ENCODE measurements at regions not wholly inside any gene's neighbourhood (a gene's known extent, or its start where the extent isn't known, plus 50 kb on each side); places are given as distances from the start of the nearest gene placed in this dataset.
"Not testable (repeated sequence)": the region's sequence is repeated elsewhere in the genome, so short reads cannot be mapped to it uniquely, and the experiment has no call there.

DNA sequence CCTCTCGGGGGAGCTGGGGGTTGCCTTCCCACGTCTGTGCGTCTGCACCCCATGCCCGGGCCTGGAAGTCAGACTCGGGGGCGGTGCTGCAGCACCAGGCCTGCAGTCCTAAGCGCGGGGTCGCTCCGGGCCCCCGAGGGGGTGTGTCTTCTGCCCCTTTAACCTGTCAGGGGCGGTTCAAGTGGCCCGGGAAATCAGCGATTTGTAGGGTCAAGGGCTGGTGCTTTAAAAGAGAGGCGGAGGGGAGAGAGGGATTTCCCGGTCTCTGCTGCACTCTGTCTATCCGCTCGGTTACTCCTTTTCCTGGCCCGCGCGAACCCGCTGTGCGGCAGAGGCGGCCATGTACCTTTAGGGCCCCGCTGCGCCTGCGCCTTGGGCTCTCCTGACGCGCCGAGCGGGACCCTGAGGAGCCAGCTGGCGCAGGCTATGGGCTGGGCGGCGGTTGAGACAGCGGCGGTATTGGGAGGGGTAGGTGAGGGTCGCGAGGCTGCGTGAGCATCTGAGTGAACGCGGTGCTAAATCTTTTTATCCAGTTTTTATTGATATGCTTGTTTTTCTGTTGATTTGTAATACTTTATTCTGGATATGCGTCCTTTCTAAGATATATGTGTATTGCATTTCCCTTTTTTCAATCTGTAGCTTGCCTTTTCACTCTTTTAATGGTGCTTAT, 243.5 kb upstream of the NOTCH2NLA start:
- TF ChIP-seq CTCF (IDR thresholded peaks at IDR 0.05) (peak in 2 of 7 experiments; percentile 9 to 24), POLR2A (IDR thresholded peaks at IDR 0.05) (peak in 1 of 3 donors; percentile 17)
- H3K4me1 ChIP-seq; H3K9me3 ChIP-seq; H3K36me3 ChIP-seq (replicated peaks in 1 of 2; ENCODE audit: insufficient read depth in 1 of 2, low read depth in 2 of 2); H3K27me3 ChIP-seq; intact Hi-C loops (cut with DNase I): not testable (repeated sequence)
- DNase-seq (peak; percentile 75 to 88 (median 81)), ATAC-seq (peak; percentile 91)
- peak overlapping the region in 3 of 4 donors; percentile 39 to 50 (median 44) for H3K27ac ChIP-seq
- H3K4me3 ChIP-seq = peak overlapping the region in 1 of 2 donors; percentile 22
- 0 to 1% methylated on average over 24 to 35 of the region's 42 CpGs for WGBS, 2 donors

- H3K36me3 ChIP-seq (replicated peaks in 1 of 2; ENCODE audit: insufficient read depth in 1 of 2, low read depth in 2 of 2); H3K27me3 ChIP-seq; H3K4me3 ChIP-seq; intact Hi-C loops (cut with DNase I); H3K27ac ChIP-seq; H3K9me3 ChIP-seq; DNase-seq; H3K4me1 ChIP-seq; ATAC-seq: not testable (repeated sequence)
- WGBS, 2 donors = no CpG with 5 or more reads among the region's 2 CpGs
Measured at GRCh38 chr1:146459939-146460338, 231.1 kb upstream of the NOTCH2NLA start.

GRCh38 chr1:146459308-146459707, 230.5 kb upstream of the NOTCH2NLA start:
- DNase-seq; H3K4me3 ChIP-seq; H3K4me1 ChIP-seq; H3K9me3 ChIP-seq; ATAC-seq; H3K27ac ChIP-seq; H3K27me3 ChIP-seq; H3K36me3 ChIP-seq (replicated peaks in 1 of 2; ENCODE audit: insufficient read depth in 1 of 2, low read depth in 2 of 2); intact Hi-C loops (cut with DNase I): not testable (repeated sequence)
- 87 to 100% methylated on average over 1 to 4 of the region's 5 CpGs for WGBS, 2 donors

DNA sequence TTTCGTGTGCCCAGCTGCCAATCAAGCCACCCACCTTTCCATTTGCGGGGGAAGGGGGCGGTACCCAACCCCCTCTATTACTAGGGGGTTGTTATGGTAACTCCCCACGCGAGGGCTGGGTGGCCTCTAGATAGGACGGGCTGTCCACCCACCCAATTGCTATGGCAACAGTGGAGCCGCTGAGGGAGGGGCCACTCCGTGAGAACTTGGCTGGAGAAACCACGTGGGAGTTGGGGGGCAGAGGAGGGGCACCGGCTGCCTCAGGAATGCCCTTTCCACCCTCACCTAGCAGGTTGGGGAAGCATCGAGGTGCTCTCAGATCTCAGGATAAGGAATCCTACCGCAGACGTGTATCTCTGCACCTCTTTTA, 220.0 kb upstream of the NOTCH2NLA start:
- H3K4me3 ChIP-seq; H3K27me3 ChIP-seq; H3K27ac ChIP-seq; DNase-seq; intact Hi-C loops (cut with DNase I); H3K36me3 ChIP-seq (replicated peaks in 1 of 2; ENCODE audit: insufficient read depth in 1 of 2, low read depth in 2 of 2); ATAC-seq; H3K9me3 ChIP-seq; H3K4me1 ChIP-seq: not testable (repeated sequence)
- 0% methylated on average over 1 to 3 of the region's 13 CpGs for WGBS, 2 donors

DNA sequence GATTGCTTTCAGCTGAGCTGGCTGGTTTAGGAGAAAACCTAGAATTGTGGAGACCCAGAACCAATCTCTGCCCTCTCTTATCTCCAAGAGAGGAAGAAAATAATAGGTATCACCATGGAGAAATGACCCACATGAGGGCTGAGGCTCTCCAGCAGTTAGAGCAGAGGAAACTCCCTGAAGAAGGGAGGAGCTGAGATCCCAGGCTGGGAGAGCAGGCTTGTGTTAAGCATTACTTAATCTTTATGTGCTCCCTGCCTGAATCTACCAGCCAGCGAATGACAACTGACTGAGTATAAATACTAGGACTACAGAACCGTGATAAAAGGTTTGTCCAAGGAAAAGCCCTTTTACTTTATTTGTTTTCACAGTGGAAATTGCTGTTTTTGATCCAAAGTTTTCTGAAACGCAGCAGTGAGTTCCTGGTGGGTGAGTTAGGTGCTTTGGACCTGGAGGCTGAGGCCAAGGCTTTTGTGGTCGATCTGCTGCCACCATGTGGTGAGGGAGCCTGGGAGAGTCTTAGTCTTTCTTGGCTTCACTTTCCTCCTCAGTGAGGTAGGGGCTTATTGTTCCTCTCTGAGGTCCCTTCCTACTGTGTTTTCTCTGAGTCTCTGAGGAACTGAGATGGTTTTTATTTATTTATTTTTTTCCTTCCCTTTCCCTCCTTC, 219.5 kb upstream of the NOTCH2NLA start:
- peak; percentile 54 to 68 (median 62) for DNase-seq
- not testable (repeated sequence) for H3K27ac ChIP-seq

DNA sequence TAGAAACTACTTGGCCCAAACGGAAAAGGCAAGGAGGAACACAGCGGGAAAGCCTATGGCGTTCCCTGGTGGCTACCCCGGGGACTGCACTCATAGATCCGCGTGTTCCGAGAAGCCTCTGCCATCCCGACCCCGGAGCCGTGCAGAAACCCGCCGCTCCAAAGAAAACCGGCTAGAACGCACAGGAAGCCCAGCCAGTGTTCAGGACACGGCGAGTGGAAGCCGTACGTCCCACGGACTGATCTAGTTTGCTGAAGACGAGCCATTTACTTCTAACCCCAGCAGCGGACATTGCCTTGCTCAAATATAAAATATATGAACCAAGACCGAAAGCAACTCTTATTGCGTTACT, 215.0 kb upstream of the NOTCH2NLA start:
- H3K4me1 ChIP-seq; intact Hi-C loops (cut with DNase I); H3K27ac ChIP-seq; H3K36me3 ChIP-seq (replicated peaks in 1 of 2; ENCODE audit: insufficient read depth in 1 of 2, low read depth in 2 of 2); ATAC-seq; H3K9me3 ChIP-seq; H3K27me3 ChIP-seq; H3K4me3 ChIP-seq: not testable (repeated sequence)
- peak in 3 of 4 donors; percentile 5 to 18 (median 7) for DNase-seq
- WGBS, 2 donors = 0% methylated on average over 12 to 20 of the region's 23 CpGs

More for the DNA sequence above, 219.5 kb upstream of the NOTCH2NLA start:
- intact Hi-C loops (cut with DNase I); H3K36me3 ChIP-seq (replicated peaks in 1 of 2; ENCODE audit: insufficient read depth in 1 of 2, low read depth in 2 of 2); H3K4me3 ChIP-seq; H3K27me3 ChIP-seq; ATAC-seq; H3K4me1 ChIP-seq; H3K9me3 ChIP-seq: not testable (repeated sequence)
- WGBS, 2 donors = 8 to 26% methylated on average over 3 to 4 of the region's 4 CpGs
- peak in 2 of 7 experiments; percentile 13 to 29 for TF ChIP-seq CTCF (IDR thresholded peaks at IDR 0.05)

GRCh38 chr1:146443088-146443870, 214.5 kb upstream of the NOTCH2NLA start:
- H3K27me3 ChIP-seq; H3K36me3 ChIP-seq (replicated peaks in 1 of 2; ENCODE audit: insufficient read depth in 1 of 2, low read depth in 2 of 2); DNase-seq; ATAC-seq; H3K9me3 ChIP-seq; H3K4me3 ChIP-seq; H3K4me1 ChIP-seq; H3K27ac ChIP-seq; intact Hi-C loops (cut with DNase I): not testable (repeated sequence)
- WGBS, 2 donors = 81 to 82% methylated on average over 8 to 15 of the region's 29 CpGs

DNA sequence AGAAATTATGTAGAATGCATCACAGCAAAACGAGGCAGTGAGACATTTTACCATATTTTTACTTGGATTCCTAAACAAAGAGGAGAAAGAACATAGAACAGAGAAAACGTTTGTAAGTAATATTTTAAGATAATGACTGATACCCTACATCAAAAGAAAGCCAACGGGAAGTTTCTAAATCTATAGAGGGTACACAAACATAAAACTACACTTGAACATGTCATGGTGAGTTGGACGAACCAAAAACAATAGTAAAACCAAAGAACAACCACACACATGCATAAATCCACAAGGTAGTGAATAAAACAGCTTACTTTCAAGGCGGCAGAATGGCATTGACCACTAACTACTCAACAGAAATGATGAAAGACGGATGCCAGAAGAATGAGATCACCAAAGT, 209.7 kb upstream of the NOTCH2NLA start:
- intact Hi-C loops (cut with DNase I); DNase-seq; H3K36me3 ChIP-seq (replicated peaks in 1 of 2; ENCODE audit: insufficient read depth in 1 of 2, low read depth in 2 of 2); H3K27ac ChIP-seq; H3K27me3 ChIP-seq; H3K4me1 ChIP-seq; H3K9me3 ChIP-seq; ATAC-seq; H3K4me3 ChIP-seq: not testable (repeated sequence)
- WGBS, 2 donors = 31% methylated on average over 2 of the region's 6 CpGs; no CpG with 5 or more reads in 1 of the 2 donors

DNA sequence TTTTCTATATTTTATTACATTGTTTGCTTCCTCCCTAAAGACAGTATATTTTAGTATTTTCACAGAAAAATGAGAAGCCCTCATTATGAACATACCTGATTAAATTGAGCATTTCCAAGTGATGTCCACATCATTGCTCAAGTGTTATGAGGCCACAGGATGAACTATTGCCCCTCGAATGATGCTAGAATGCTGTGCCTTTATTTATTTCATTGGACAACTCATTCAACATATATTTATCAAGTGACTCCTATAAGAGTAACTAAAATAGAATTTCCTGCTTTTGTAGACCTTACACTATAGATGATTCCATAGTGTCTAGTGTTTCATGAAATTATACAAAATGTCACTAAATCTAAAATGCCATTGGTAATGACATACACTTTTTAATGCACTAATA, 187.8 kb upstream of the NOTCH2NLA start:
- H3K9me3 ChIP-seq; DNase-seq; H3K4me3 ChIP-seq; H3K27ac ChIP-seq; H3K36me3 ChIP-seq (replicated peaks in 1 of 2; ENCODE audit: insufficient read depth in 1 of 2, low read depth in 2 of 2); intact Hi-C loops (cut with DNase I); H3K4me1 ChIP-seq; ATAC-seq; H3K27me3 ChIP-seq: not testable (repeated sequence)
- WGBS, 2 donors = 79 to 89% methylated on average over 1 of the region's 1 CpG
